ENCODE measurements at regions not wholly inside any gene's neighbourhood (a gene's known extent, or its start where the extent isn't known, plus 50 kb on each side); places are given as distances from the start of the nearest gene placed in this dataset.

DNA sequence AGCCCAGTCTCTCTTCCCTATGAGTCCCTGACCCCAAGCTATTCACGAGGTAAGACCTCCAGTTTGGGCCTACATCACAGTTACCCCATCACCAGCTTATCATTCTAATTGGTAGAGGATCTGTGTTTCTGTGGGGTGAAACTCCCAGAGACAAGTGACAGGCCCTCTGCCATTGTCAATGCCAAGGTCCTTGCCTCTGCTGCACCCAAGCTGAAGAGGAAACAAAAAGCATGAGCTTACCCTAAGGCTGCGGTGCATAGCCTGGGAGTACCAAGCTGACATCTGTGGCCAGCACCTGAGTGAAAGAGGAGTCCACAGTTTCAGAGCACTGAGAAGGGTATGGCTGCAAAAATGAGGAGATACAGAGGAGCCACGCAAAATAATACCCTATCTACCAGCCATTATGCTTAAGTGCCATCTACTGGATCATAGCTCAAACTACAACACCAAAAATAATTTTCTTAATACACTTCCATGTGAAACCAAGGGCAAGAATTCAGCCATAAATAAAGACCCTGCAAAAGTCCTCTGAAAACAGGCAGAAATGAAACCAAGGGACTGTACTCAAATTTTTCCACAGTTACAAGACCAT lies 62.3 kb upstream of the ANO5 start:
- DNase-seq (ENCODE audit: low read depth), result no peak
- H3K4me3 ChIP-seq (ENCODE audit: low read depth, low read length), result no peak overlapping the region
- TF ChIP-seq, protein P1, sequence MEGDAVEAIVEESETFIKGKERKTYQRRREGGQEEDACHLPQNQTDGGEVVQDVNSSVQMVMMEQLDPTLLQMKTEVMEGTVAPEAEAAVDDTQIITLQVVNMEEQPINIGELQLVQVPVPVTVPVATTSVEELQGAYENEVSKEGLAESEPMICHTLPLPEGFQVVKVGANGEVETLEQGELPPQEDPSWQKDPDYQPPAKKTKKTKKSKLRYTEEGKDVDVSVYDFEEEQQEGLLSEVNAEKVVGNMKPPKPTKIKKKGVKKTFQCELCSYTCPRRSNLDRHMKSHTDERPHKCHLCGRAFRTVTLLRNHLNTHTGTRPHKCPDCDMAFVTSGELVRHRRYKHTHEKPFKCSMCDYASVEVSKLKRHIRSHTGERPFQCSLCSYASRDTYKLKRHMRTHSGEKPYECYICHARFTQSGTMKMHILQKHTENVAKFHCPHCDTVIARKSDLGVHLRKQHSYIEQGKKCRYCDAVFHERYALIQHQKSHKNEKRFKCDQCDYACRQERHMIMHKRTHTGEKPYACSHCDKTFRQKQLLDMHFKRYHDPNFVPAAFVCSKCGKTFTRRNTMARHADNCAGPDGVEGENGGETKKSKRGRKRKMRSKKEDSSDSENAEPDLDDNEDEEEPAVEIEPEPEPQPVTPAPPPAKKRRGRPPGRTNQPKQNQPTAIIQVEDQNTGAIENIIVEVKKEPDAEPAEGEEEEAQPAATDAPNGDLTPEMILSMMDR (IDR thresholded peaks at IDR 0.05; ENCODE audit: insufficient read depth, low read depth, low read length, missing control alignments), result peak; percentile 29

DNA sequence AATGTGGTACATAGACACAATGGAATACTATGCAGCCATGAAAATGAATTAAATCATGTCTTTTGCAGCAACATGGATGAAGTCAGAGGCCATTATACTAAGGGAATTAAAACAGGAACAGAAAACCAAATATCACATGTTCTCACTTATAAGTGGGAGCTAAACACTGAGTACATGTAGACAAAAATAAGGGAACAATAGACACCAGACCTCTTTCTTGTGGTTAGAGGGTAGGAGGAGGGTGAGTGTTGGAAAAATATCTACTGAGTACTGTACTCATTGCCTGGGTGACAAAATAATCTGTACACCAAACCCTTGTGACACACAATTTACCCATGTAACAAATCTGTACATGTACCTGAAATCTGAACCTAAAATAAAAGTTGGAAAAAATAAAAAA lies 59.1 kb upstream of the ANO5 start:
- DNase-seq (ENCODE audit: low read depth), result no peak
- TF ChIP-seq, protein P1 (IDR thresholded peaks at IDR 0.05; ENCODE audit: insufficient read depth, low read depth, low read length, missing control alignments), result no peak
- H3K4me3 ChIP-seq (ENCODE audit: low read depth, low read length), result no peak overlapping the region

DNA sequence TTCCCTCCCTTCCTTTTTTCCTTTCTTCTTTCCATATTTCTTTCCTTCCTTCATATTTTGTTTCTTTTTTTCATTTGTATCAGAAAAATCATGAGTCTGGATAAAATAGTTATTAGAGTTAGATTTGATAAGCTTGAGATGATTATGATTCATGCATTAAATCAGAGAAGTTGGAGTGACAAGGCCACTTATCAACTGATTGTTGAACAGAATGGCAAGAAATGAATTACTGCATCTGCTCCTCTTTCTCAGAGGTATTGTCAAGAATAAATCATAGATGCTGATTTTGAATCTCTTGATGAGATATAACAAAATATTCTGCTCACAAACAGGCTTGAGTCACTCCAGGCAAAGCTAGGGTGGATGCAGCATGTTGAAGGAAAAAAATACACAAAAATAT lies 54.6 kb upstream of the ANO5 start:
- TF ChIP-seq, protein P1 (IDR thresholded peaks at IDR 0.05; ENCODE audit: insufficient read depth, low read depth, low read length, missing control alignments), result no peak
- DNase-seq (ENCODE audit: low read depth), result no peak
- no peak overlapping the region for H3K4me3 ChIP-seq (ENCODE audit: low read depth, low read length)

Measured in GM12865 (cell line).